T-helper 2 cell treated with Interferon-gamma antibody and Interleukin-4, amounts not matched to agents 100 ng/mL and 5 ng/mL, for 36 hours (primary cell): ENCODE measurements at regions not wholly inside any gene's neighbourhood (a gene's known extent, or its start where the extent isn't known, plus 50 kb on each side); places are given as distances from the start of the nearest gene placed in this dataset.

Source experiments
- intact Hi-C: fragments of 100-400 bp; cut with micrococcal nuclease; formaldehyde crosslinking; loops from one replicate; pipeline ENCODE4 v1.15.1; 2023

GRCh38 chr2:14905571-14905970, 273.1 kb downstream of the LRATD1 start:
- intact Hi-C loops = loop anchor here (2.0 kb wide), 1 partner anchor 253 kb away; no protein-coding TSS in a partner anchor

- intact Hi-C loops = no loop called here
Measured at GRCh38 chr2:14907014-14907612, 274.6 kb downstream of the LRATD1 start.

- intact Hi-C loops = no loop called here
Measured at GRCh38 chr2:14909795-14910194, 277.3 kb downstream of the LRATD1 start.

- intact Hi-C loops = no loop called here
Measured at GRCh38 chr2:14910654-14911053, 278.1 kb downstream of the LRATD1 start.

GRCh38 chr2:14915983-14916382, 283.5 kb downstream of the LRATD1 start:
- intact Hi-C loops = no loop called here

- intact Hi-C loops = no loop called here
Measured at GRCh38 chr2:14923820-14924580, 291.5 kb downstream of the LRATD1 start.

- intact Hi-C loops = no loop called here
Measured at GRCh38 chr2:14925471-14925870, 293.0 kb downstream of the LRATD1 start.

- intact Hi-C loops = no loop called here
Measured at GRCh38 chr2:14927021-14927564, 294.6 kb downstream of the LRATD1 start.

- intact Hi-C loops = no loop called here
Measured at GRCh38 chr2:14928056-14928455, 295.5 kb downstream of the LRATD1 start.

GRCh38 chr2:14930441-14930840, 297.9 kb downstream of the LRATD1 start:
- intact Hi-C loops = no loop called here

GRCh38 chr2:14932285-14932684, 299.8 kb downstream of the LRATD1 start:
- intact Hi-C loops = no loop called here

GRCh38 chr2:14933753-14934152, 301.2 kb downstream of the LRATD1 start:
- intact Hi-C loops = no loop called here

GRCh38 chr2:14936426-14936825, 303.9 kb downstream of the LRATD1 start:
- intact Hi-C loops = no loop called here

GRCh38 chr2:14937336-14937735, 304.8 kb downstream of the LRATD1 start:
- intact Hi-C loops = no loop called here

- intact Hi-C loops = no loop called here
Measured at GRCh38 chr2:14941151-14941631, 308.7 kb downstream of the LRATD1 start.

- intact Hi-C loops = no loop called here
Measured at GRCh38 chr2:14942987-14943386, 310.5 kb downstream of the LRATD1 start.

- intact Hi-C loops = no loop called here
Measured at GRCh38 chr2:14944562-14945346, 312.2 kb downstream of the LRATD1 start.

GRCh38 chr2:14951569-14952285, 319.2 kb downstream of the LRATD1 start:
- intact Hi-C loops = no loop called here

GRCh38 chr2:14952400-14952963, 320.0 kb downstream of the LRATD1 start:
- intact Hi-C loops = no loop called here

- intact Hi-C loops = no loop called here
Measured at GRCh38 chr2:14960686-14961324, 328.3 kb downstream of the LRATD1 start.
